VCaP (cell line): ENCODE measurements at regions not wholly inside any gene's neighbourhood (a gene's known extent, or its start where the extent isn't known, plus 50 kb on each side); places are given as distances from the start of the nearest gene placed in this dataset.

Experiments
- H3K27ac ChIP-seq: fragments of 450-650 bp; 2 replicates; pipeline ENCODE4 v1.5.1; 2017
- TF ChIP-seq, protein P1 (sequence below): fragments of 450-650 bp; conservative IDR thresholded peaks from 2 replicates; pipeline ENCODE4 v1.5.1; 2017; ENCODE audit warnings: mild to moderate bottlenecking, moderate library complexity

- TF ChIP-seq, protein P1, sequence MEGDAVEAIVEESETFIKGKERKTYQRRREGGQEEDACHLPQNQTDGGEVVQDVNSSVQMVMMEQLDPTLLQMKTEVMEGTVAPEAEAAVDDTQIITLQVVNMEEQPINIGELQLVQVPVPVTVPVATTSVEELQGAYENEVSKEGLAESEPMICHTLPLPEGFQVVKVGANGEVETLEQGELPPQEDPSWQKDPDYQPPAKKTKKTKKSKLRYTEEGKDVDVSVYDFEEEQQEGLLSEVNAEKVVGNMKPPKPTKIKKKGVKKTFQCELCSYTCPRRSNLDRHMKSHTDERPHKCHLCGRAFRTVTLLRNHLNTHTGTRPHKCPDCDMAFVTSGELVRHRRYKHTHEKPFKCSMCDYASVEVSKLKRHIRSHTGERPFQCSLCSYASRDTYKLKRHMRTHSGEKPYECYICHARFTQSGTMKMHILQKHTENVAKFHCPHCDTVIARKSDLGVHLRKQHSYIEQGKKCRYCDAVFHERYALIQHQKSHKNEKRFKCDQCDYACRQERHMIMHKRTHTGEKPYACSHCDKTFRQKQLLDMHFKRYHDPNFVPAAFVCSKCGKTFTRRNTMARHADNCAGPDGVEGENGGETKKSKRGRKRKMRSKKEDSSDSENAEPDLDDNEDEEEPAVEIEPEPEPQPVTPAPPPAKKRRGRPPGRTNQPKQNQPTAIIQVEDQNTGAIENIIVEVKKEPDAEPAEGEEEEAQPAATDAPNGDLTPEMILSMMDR: no peak
- no peak overlapping the region for H3K27ac ChIP-seq
Measured at GRCh38 chr6:104087765-104088164, 772.0 kb downstream of the HACE1 start.

DNA sequence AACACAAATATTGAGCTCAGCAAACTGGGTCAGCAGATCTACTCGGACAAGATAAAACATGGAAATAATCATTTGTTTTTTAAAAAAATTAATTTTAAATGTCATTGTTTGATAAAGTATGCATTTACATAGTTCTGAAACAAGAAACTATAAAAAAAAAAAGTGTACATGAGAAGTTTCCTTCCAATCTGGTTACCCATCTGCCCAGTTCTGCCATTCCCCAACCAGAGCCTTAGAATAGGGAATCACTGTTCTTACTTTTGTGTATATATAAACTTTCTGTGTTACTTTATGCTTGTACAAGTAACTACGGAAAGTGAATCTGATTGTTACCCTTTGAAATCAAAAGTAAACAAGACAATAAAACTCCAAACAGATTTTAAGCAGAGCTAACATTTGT is 791.4 kb downstream of the HACE1 start:
- H3K27ac ChIP-seq: no peak overlapping the region
- TF ChIP-seq, protein P1: no peak

DNA sequence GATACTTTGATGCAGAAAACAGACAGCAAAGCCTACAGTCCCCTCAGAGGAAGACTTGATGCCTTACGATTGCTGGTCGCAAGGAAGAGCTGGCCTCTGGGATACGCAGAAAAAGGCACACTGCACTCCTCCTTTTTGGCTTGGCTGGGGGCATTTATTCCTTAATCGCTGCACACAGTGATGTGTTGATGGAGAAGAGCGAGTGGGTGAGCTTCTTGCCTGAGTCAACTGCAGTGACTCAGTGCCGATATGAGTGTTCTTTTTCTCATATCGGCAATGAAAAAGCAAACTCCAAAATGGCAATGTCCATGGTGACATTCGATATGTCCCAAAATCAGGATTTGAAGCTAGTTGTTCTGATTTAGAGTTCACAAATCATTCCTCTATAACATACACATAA is 794.8 kb downstream of the HACE1 start:
- TF ChIP-seq, protein P1: no peak
- H3K27ac ChIP-seq: no peak overlapping the region

GRCh38 chr6:104050455-104050854 is 809.3 kb downstream of the HACE1 start:
- TF ChIP-seq, protein P1: no peak
- no peak overlapping the region for H3K27ac ChIP-seq

DNA sequence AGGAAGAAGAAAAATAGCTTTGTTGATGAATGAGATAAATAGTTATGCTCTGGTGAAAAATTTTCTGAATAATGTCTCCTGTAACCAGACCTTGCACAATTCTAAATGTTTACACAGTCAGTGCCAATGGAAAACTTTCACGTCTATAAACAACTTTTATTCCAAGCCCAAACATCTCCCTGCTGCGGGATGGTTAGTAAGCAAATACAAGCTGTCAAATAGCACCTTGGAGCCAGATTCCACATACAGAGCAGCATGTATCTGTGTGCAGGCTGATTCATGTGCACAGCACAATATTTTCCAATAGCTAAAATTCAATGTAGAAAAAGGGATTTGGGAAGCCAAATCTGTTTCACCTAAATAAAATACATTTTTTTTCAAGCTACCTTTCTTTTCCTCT is 813.3 kb downstream of the HACE1 start:
- no peak overlapping the region for H3K27ac ChIP-seq
- TF ChIP-seq, protein P1: no peak

GRCh38 chr6:104031346-104031745 is 828.4 kb downstream of the HACE1 start:
- TF ChIP-seq, protein P1: no peak
- H3K27ac ChIP-seq: no peak overlapping the region

- no peak overlapping the region for H3K27ac ChIP-seq
- TF ChIP-seq, protein P1: no peak
Measured at GRCh38 chr6:104022126-104022525, 837.6 kb downstream of the HACE1 start.
